HG02610 (cell line): ENCODE measurements at regions not wholly inside any gene's neighbourhood (a gene's known extent, or its start where the extent isn't known, plus 50 kb on each side); places are given as distances from the start of the nearest gene placed in this dataset.
"Not testable (repeated sequence)": the region's sequence is repeated elsewhere in the genome, so short reads cannot be mapped to it uniquely, and the experiment has no call there.

Experiments used
- ATAC-seq: cut with Tn5 transposase; IDR thresholded peaks from one replicate; pipeline ENCODE4 v1.9.1; 2021; ENCODE audit warnings: mild to moderate bottlenecking, moderate library complexity; ENCODE audit not compliant: unreplicated experiment

DNA sequence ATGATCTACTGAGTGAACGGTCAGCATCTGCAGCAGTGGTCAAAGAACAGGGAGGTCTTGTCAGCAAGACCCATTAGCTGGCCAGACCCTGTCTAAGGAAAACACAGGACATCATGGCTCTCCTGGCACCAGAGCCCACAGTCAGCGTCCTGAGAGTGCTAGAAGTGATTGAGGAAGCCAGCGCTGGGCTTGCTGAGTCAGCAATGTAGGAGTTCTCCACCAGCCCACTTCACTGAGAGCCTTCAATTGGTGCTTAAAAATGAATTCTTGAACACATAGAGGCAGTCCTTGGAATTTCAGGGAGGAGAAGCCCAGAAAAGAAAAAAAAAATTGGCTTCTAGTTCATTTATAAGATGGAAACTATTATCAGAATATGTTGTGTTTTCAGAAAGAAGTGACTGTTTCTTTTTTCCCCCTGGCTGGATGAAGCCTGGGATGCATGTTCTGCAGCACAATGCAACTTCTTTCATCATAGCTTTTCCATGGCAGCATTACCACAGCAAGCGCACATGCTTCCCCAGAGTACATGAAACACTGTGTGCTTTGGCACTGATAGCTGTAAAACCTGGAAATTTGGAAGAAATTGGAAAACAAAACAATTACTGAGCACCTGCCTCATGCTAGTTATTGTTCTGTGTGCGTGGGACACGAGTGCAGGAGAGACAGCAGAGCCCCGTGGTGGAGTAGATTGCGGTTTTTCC lies 899.9 kb downstream of the C6orf118 start:
- no peak for ATAC-seq

DNA sequence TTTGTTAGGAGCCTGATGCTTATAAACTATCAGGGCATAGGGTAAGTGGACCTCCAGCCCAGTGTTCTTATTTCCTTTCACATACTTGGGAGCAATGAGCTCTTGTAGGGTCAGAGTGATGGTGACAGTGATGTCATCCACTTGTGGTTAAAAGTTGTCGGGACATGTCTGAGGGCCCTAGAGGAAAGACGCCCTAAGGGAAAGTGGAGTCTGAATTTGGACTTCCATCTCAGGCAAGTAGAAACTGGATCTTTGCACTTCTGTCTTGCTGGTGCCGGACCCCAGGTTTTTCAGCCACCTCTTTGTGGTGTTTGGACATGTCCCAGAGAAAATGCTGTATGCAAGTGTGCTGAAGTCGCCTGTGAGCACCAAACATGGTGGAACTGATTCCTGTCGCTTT lies 900.5 kb downstream of the C6orf118 start:
- ATAC-seq: no peak

DNA sequence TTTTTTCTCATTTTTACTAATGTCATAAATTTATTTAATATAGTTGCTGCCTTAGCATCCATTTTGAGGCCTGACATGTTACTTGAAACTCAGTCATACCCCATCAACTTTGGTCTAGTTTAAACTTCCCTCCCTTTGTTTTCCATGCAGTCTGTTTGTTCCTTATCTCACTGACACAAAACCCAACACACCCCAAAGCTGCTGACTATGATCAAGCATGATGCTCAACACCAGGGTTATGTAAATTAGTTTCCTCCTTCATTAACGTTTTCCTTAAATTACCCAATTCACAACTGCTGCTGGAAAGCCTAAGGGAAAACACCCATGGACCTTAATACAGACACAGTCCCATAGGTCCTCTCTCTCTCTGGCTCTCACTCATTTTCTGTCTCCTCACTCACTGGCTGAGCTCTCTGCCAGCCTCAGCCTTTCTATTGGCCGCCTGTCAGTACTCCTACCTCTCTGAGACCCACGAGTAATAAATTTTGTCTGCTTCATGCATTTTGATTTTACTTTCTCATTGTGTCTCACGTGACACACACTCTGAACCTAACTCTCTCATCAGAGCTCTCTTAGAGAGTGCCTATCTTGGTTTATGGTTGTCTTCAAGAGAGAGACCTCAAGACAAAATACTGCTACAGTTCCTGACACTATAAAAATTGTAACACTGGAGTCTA lies 904.5 kb downstream of the C6orf118 start:
- ATAC-seq: no peak

DNA sequence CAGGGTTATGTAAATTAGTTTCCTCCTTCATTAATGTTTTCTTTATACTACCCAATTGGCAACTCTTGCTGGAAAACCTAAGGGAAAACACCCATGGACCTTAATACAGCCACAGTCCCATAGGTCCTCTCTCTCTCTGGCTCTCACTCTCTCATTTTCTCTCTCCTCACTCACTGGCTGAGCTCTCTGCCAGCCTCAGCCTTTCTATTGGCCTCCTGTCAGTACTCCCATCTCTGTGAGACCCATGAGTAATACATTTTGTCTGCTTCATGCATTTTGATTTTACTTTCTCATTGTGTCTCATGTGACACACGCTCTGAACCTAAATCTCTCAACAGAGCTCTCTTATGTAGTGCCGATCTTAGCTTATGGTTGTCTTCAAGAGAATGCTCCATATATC lies 907.5 kb downstream of the C6orf118 start:
- ATAC-seq: no peak

DNA sequence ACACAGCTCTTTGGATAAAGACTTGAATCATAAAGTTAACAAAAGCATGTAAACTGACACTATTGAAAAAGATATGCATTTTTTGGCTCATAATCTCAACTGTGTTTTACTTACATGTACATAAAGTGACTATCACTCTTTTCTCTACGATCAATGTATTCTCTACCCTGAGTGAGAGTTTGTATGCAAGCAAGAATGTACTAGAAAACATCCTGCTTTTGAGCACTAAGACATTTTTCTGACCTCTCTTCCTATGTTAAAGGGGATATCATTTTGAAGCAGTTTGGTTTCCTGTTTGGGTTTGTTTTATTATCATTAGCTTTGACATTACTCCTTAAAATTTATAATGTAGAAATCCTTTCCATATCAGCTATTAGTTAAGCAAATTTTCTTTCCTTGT lies 910.8 kb downstream of the C6orf118 start:
- ATAC-seq: no peak

DNA sequence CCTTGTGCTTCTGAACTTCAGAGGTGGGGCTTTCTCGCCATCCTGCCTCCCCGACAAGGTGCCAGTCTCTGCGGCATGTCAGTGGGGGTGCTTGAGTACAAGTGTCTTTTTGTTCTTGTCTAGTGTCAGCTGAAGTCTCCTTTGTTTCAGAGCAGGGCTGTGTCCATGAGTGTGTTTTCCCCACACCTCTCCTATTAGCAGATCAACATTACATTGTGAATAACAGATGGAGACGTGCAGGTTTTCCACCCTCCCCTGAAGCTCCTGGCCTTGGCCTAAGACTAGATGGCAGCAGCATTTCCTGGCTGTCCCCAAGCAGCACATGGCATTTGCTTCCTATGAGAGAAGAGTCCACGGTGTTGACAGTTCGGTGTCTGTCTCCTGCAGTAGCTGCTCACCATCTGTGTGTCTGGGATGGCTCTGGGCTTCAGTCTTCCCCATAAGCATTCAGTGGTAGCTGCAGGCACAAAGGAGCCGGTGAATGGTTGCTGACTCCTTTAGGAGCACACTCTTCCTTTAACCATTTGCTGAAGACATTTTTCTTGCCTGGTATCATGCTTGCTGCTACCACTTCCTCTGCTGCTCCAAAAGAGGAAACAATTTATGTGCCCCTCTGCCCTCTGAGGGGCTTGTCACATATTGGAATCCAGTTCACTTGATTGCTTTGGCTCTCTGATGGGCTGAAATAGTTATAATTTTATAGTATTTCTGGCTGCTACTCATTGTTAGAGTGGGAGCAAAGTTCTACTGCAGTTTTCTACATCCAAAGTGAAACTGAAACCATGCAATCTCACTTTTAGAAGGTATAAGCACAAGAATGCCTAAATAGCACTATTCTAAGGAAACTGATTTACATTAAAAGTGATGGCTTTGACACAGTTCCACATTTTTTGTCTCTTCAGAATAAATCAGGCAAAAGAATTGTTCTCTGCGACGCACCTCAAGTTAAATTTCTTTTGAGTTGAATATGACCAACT lies 913.0 kb downstream of the C6orf118 start:
- peak; percentile 91 for ATAC-seq

DNA sequence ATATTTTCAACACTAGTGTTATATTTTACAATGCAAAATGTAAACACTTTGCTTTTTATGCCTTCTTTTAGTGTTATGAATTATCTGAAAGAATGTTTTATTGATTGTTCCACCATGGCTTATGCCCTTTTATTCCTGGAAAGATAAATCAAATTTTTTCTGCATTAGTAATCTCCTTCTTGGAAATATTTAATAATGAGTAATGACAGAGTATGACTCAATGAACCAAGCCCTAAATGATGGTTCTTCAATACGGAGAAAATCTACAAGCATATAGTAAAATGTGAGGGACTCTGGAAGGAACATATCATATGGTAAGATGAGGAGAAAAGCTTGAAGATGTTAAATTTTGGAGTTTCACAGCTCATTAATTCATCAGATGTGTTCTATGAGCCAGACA lies 929.6 kb downstream of the C6orf118 start:
- ATAC-seq: no peak

DNA sequence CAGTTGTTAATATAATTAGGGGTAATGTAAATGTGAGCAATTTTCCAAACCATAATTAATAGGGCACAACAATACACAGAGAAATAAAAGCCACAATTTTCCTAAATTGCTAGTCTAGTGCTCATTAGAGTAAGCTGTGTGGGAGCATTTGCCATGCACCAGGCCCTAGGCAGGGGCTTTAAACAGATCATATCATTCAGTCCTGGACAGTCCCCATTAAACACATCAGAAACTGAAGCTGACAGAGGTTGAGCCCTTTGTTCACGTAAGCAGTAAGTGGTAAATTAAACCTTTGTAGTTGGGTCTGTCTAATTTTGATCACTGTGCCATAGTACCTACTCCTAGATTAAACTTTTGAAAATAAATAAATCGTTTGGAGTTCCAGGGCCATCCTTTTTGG lies 931.1 kb downstream of the C6orf118 start:
- ATAC-seq: no peak

DNA sequence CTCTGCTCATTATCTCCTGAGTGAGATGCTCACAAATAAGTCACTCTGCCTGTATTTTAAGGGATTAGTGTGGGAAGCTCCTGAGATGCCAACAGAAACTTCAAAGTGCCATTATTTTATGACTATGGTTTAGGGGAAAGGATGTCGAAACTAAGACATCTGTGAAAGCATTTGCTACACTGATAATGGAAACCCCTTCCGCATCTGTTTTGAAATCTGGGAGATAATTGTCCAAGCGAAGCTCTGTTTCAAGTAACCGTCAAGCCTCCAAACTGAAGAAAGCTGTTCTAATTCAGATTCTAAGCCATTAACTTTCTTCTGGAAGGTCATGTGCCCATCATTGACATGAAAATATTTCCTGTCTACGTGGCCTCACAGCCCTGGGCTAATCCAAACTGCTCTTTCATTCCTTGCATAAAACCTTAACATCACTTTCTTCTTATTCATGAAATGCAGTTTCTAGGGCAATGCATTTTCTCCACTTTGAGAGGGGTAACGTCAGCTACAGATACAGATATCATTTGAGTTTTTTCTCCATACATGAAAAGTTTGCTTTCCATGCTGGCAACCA lies 932.0 kb downstream of the C6orf118 start:
- no peak for ATAC-seq

DNA sequence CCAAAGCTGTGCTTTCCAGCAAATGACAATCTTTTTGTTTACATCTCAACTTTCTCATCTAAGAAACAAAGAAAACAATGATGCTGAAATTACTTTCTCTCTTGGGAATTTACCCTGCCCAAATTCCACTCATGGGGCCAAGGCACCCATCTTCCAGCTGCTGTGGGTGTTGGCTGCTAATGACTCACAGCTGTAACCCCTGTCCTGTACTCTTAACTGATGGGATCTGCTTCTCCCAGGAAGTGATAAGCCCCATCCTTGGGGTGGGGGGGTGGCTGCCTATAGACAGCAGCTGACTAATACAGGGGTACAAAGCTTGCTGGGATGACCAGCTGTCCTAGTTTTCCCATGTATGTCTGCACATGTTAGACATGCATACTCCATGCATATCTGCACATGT lies 938.6 kb downstream of the C6orf118 start:
- no peak for ATAC-seq

DNA sequence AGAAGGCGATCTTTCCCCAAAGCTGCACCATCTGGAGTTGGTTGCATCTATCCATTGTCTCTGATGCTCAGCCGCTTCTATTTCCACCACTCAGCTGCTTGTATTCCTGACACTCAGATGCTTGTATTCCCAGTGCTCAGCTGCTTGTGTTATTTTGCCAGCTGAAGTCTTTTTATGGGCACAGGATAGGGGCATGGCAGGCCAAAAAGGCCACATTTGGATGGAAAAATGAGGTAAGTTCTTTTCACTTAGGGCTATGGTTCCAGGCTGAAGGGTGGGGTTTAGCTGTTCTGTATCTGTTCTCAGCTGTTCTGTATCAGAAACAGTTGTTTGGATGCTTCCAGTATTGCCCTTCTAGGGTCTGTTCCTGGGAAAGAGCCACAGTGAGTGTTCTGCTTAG lies 944.9 kb downstream of the QKI start:
- ATAC-seq: no peak

DNA sequence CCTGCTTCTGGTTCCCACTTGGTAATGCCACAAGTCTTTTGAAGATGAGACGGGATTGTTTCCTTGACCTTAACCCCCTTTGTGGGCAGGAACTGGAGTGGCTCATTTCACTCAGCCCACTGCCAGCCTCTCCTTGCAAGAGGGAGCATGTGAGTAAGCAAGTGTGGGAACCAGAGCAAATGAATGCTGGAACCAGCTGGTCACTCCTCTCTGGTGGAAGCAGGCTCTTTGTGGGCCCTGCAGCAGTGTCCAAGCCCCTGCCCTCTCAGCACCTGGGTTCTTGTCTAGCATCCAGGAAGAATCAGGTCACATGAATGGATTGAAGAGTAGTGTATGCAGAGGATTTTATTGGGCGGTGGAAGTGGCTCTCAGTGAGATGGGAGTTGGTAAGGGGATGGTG lies 944.5 kb downstream of the QKI start:
- no peak for ATAC-seq

DNA sequence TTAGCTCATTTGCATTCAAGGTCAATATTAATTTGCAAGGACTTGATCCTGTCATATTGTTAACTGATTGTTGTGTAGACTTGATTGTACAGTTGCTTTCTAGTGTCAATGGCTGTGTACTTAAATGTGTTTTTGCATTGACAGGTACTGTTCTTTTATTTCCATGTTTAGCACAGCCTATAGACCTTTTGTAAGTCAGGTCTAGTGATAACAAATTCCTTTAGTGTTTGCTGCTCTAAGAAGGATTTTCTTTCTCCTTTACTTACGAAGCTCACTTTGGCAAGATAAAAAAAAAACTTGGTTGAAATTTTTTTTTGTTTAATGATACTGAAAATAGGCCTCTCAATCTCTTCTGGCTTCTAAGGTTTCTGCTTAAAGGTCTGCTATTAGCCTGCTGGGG lies 942.3 kb downstream of the QKI start:
- ATAC-seq: no peak

DNA sequence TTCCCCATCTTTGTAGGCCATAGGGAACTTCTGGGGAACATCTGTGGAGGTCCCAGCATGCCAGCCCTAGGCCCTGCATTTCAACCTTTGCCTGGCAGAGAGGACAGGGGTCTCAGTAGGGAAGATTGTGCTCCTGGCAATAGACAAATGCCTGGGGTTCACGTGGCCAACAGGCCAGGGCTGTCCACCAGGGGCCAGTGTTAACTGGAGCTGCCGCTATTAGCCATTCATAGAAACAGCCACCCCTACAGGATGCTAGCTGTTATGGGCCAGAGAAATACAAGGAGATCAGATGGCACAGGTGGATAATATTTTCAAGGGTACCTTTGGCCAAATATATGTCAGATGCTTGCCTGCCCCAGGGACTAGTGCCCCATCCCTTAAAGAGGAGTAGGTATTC lies 932.9 kb downstream of the QKI start:
- no peak for ATAC-seq

DNA sequence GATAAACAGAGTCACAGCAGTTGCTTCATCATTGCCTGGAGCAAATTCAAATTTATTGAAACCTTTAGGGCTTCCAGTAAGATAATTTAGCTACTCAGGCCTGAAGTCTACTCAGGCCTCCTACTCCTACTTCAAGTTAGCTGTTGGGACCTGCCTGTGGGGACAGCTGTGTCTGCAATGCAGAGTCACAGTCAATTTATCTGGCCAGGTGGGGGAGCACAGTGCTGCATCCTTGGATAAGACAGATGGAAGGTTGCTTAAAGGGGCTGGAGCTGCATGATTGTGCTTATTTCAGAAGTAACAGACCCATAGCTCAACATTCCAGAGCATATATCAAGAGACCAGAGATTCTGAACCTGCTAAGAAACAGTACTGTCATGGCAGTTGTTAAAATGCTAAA lies 932.1 kb downstream of the QKI start:
- ATAC-seq: no peak

DNA sequence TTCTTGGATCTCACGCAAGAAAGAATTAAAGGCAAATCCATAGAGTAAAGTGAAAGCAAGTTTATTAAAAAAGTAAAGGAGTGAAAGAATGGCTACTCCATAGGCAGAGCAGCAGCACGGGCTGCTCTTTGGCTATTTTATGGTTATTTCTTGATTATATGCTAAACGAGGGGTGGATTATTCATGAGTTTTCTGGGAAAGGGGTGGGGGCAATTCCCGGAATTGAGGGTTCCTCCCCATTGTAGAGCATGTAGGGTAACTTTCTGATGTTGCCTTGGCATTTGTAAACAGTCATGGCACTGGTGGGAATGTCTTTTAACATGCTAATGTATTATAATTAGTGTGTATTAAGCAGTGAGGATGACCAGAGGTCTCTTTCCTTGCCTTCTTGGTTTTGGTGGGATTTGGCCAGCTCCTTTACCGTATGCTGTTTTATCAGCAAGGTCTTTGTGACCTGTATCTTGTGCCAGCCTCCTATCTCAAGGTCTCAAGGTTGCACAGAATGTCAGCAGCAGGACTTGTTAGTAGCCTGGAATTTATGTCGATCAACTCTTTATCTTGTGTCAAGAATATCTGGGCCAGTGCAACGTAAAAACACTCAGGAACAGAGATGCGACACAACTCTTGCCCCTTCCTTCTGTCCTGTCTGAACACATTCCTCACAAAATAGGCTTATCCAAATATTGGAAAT lies 931.4 kb downstream of the QKI start:
- ATAC-seq: no peak

DNA sequence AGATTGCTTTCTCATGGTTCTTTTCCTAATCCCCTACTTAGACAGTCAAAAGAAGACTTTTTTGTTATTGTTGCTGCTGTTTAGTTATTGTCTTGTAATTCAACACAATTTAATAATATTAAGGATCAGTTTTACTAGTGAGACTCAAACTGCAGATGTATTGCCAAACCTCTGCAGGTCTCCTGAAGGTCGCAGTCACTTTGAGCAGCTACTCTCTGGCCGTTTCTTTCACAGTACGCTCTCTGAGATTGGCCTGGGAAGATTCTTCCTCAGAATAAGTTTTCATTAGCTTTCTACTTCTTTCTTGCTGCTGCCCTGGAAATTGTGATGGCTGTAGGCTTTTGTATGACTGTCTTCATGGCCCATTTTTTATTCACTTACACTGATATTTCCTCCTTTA lies 930.8 kb downstream of the QKI start:
- ATAC-seq: no peak

DNA sequence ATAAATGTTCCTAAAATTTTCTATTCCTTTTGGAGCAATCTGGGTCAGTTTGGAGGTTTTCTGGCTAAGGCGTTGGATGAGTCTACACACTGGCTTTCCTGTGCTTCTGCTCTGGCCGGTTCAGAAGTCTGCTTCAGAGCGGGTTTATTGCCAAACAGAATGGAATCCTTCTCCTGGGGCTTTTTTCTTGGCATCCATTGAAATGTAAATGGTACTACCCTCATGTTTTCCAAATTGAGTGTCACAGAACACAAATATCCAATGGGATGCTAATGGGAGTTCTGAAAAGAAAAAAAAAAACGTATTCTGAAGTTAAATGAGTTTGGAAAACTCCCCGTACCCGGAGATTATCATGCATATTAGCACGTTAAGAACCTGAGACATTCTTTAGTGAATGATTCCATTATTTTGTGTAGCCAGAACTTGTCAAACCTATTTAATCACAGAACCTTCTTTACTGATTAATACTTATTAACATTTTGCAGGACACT lies 930.3 kb downstream of the QKI start:
- ATAC-seq: no peak

DNA sequence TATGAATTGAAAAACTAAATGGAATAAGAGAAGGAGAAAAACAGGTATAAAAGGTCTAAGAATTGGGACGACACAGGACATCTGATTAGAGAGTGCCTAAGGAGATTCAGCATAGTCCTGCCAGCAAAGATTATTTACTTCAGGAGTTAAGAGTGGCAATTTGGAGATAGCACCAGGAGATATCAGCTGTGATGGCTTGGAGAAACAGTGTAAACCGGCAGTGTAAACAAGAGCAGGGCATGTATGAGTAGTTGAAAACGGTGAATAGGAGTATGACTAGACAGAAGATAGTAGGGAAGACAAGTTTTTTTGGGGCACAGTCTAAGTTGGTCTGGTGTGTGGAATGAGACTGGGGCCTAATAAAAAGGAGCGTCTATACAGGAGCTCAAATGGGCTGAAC lies 924.9 kb downstream of the QKI start:
- ATAC-seq: not testable (repeated sequence)

DNA sequence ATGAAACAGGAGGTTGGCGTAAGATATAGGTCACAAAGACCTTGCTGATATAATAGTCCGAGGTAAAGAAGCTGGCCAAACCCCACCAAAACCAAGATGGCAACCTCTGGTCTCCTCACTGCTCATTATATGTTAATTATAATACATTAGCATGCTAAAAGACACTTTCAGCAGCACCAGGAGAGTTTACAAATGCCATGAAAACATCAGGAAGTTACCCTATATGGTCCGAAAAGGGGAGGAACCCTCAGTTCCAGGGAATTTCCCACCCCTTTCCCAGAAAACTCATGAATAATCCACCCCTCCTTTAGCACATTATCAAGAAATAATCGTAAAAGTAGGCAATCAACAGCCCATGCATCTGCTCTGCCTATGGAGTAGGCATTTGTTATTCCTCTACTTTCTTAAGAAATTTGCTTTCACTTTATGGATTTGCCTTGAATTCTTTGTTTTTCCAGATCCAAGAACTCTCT lies 923.4 kb downstream of the QKI start:
- no peak for ATAC-seq
